Panc1 (cell line): ENCODE measurements at regions not wholly inside any gene's neighbourhood (a gene's known extent, or its start where the extent isn't known, plus 50 kb on each side); places are given as distances from the start of the nearest gene placed in this dataset.

Experiments used
- CTCF ChIP-seq: fragments of 450-650 bp; IDR thresholded peaks from 2 replicates; pipeline ENCODE4 v1.5.1; 2017; ENCODE audit warnings: mild to moderate bottlenecking
- POLR2AphosphoS5 ChIP-seq: IDR thresholded peaks from 2 replicates; pipeline ENCODE4 v1.6.1; 2012; ENCODE audit warnings: mild to moderate bottlenecking, low read depth, low read length, moderate library complexity
- SIN3A ChIP-seq: IDR thresholded peaks from 2 replicates; pipeline ENCODE4 v1.6.1; 2012; ENCODE audit warnings: low read depth, mild to moderate bottlenecking, low read length, moderate library complexity, borderline replicate concordance; ENCODE audit not compliant: insufficient read depth
- TF ChIP-seq, protein P1 (sequence below), 2 experiments: IDR thresholded peaks; 2 replicates each; pipeline ENCODE4 v1.6.1; 2011 to 2012; ENCODE audit warnings: low read depth in 2 of 2, control low read depth in 1 of 2, low read length in 1 of 2, mild to moderate bottlenecking in 1 of 2, moderate library complexity in 1 of 2; ENCODE audit not compliant: insufficient read depth in 1 of 2

DNA sequence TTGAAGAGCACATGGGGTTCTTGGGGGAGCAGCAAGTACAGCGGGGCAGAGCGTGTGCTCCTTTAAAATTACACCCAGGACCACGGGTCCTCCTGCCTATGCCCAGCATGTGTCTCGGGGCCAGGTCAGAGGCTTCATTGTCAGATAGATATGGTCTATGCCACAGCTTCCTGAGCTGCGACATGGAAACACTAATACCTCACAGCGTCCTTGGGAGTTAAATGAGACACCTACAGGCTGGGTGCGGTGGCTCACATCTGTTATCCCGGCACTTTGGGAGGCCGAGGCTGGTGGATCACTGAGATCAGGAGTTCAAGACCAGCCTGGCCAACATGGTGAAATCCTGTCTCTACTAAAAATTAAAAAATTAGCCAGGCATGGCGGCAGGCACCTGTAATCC is 110.8 kb upstream of the ATL2 start:
- TF ChIP-seq CTCF (no peak), POLR2AphosphoS5 (no peak), SIN3A (no peak)
- TF ChIP-seq, protein P1, sequence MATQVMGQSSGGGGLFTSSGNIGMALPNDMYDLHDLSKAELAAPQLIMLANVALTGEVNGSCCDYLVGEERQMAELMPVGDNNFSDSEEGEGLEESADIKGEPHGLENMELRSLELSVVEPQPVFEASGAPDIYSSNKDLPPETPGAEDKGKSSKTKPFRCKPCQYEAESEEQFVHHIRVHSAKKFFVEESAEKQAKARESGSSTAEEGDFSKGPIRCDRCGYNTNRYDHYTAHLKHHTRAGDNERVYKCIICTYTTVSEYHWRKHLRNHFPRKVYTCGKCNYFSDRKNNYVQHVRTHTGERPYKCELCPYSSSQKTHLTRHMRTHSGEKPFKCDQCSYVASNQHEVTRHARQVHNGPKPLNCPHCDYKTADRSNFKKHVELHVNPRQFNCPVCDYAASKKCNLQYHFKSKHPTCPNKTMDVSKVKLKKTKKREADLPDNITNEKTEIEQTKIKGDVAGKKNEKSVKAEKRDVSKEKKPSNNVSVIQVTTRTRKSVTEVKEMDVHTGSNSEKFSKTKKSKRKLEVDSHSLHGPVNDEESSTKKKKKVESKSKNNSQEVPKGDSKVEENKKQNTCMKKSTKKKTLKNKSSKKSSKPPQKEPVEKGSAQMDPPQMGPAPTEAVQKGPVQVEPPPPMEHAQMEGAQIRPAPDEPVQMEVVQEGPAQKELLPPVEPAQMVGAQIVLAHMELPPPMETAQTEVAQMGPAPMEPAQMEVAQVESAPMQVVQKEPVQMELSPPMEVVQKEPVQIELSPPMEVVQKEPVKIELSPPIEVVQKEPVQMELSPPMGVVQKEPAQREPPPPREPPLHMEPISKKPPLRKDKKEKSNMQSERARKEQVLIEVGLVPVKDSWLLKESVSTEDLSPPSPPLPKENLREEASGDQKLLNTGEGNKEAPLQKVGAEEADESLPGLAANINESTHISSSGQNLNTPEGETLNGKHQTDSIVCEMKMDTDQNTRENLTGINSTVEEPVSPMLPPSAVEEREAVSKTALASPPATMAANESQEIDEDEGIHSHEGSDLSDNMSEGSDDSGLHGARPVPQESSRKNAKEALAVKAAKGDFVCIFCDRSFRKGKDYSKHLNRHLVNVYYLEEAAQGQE (IDR thresholded peaks at IDR 0.05; ENCODE audit: insufficient read depth in 1 of 2, low read depth in 2 of 2, low read length in 1 of 2), result no peak
